Transverse colon (tissue), 3 donors: ENCODE measurements at regions not wholly inside any gene's neighbourhood (a gene's known extent, or its start where the extent isn't known, plus 50 kb on each side); places are given as distances from the start of the nearest gene placed in this dataset.

Experiments
- POLR2A ChIP-seq: fragments of 450-650 bp; IDR thresholded peaks from one replicate; pipeline ENCODE4 v1.6.1; 2016; ENCODE audit warnings: antibody characterized with exemption, mild to moderate bottlenecking, moderate library complexity
- TF ChIP-seq, protein P1 (sequence below), 5 experiments: fragments of 200-600 bp in 3 of 5; fragments of 450-650 bp in 2 of 5; sonication (generic) in 3 of 5; IDR thresholded peaks; 1 replicate in 2 of 5; 2 replicates in 3 of 5; pipeline ENCODE4 v1.5.1; 2016 to 2017; ENCODE audit warnings: antibody characterized with exemption in 5 of 5, inconsistent platforms in 3 of 5, mild to moderate bottlenecking in 2 of 5, moderate library complexity in 1 of 5

DNA sequence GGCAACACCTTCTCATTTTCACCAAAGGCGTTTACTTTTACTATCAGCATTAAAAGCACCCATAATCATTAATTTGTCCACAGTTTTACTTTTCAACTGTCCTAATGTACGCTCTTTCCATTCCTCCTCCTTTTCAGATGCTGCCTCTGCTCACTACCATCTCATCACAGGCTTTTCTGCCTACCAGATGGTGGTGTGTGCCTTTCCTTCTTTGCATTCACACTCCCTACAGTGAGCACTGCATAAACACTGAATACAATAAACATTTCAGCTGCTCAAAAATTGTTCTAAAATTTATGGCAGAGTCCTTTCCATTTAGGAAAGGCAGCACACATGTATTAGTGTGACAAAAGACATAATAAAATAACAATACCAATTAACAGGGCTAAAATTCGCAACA lies 435.7 kb downstream of the GXYLT1 start:
- TF ChIP-seq, protein P1, sequence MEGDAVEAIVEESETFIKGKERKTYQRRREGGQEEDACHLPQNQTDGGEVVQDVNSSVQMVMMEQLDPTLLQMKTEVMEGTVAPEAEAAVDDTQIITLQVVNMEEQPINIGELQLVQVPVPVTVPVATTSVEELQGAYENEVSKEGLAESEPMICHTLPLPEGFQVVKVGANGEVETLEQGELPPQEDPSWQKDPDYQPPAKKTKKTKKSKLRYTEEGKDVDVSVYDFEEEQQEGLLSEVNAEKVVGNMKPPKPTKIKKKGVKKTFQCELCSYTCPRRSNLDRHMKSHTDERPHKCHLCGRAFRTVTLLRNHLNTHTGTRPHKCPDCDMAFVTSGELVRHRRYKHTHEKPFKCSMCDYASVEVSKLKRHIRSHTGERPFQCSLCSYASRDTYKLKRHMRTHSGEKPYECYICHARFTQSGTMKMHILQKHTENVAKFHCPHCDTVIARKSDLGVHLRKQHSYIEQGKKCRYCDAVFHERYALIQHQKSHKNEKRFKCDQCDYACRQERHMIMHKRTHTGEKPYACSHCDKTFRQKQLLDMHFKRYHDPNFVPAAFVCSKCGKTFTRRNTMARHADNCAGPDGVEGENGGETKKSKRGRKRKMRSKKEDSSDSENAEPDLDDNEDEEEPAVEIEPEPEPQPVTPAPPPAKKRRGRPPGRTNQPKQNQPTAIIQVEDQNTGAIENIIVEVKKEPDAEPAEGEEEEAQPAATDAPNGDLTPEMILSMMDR (IDR thresholded peaks at IDR 0.05): no peak
- no peak for TF ChIP-seq POLR2A
